Activated CD8-positive, alpha-beta memory T cell treated with anti-CD3 and anti-CD28 coated beads for 36 hours (primary cell): ENCODE measurements at regions not wholly inside any gene's neighbourhood (a gene's known extent, or its start where the extent isn't known, plus 50 kb on each side); places are given as distances from the start of the nearest gene placed in this dataset.
"Not testable (repeated sequence)": the region's sequence is repeated elsewhere in the genome, so short reads cannot be mapped to it uniquely, and the experiment has no call there.

Experiments
- CTCF ChIA-PET: fragments of 350-600 bp; sonication (Branson Sonifier 250); formaldehyde crosslinking; loops from one replicate; lab custom pipeline; 2021; ENCODE audit warnings: antibody characterized with exemption; lab: Charles Lee
- POLR2A ChIA-PET: fragments of 350-600 bp; sonication (Branson Sonifier 250); formaldehyde crosslinking; loops from one replicate; lab custom pipeline; 2021; ENCODE audit warnings: antibody characterized with exemption; lab: Charles Lee

- POLR2A ChIA-PET = no interaction called here
- CTCF ChIA-PET = no interaction called here
These were observed 880.3 kb upstream of the GBE1 start for GRCh38 chr3:82641701-82642100.

- ChIA-PET CTCF (no interaction called here), POLR2A (no interaction called here)
These were observed 878.8 kb upstream of the GBE1 start for GRCh38 chr3:82640254-82640653.

- POLR2A ChIA-PET = no interaction called here
- CTCF ChIA-PET = no interaction called here
These were observed 876.1 kb upstream of the GBE1 start for GRCh38 chr3:82637574-82637973.

- ChIA-PET CTCF (no interaction called here), POLR2A (no interaction called here)
These were observed 874.7 kb upstream of the GBE1 start for GRCh38 chr3:82636177-82636576.

GRCh38 chr3:82633319-82633718 is 871.9 kb upstream of the GBE1 start:
- POLR2A ChIA-PET = no interaction called here
- CTCF ChIA-PET = no interaction called here

- POLR2A ChIA-PET = no interaction called here
These were observed 868.5 kb upstream of the GBE1 start for GRCh38 chr3:82629937-82630336.

GRCh38 chr3:82628385-82629014 is 867.1 kb upstream of the GBE1 start:
- POLR2A ChIA-PET = no interaction called here
- CTCF ChIA-PET = no interaction called here

More at GRCh38 chr3:82629937-82630336, 868.5 kb upstream of the GBE1 start:
- CTCF ChIA-PET = no interaction called here

GRCh38 chr3:82627733-82628132 is 866.3 kb upstream of the GBE1 start:
- CTCF ChIA-PET = no interaction called here

GRCh38 chr3:82620744-82621143 is 859.3 kb upstream of the GBE1 start:
- POLR2A ChIA-PET, CTCF ChIA-PET: not testable (repeated sequence)

More at GRCh38 chr3:82627733-82628132, 866.3 kb upstream of the GBE1 start:
- POLR2A ChIA-PET = no interaction called here

- ChIA-PET POLR2A (no interaction called here), CTCF (no interaction called here)
These were observed 857.1 kb upstream of the GBE1 start for GRCh38 chr3:82618594-82618993.

- ChIA-PET CTCF (no interaction called here), POLR2A (no interaction called here)
These were observed 848.8 kb upstream of the GBE1 start for GRCh38 chr3:82610236-82610635.

GRCh38 chr3:82607391-82607790 is 845.9 kb upstream of the GBE1 start:
- ChIA-PET POLR2A (no interaction called here), CTCF (no interaction called here)

GRCh38 chr3:82596805-82597204 is 835.4 kb upstream of the GBE1 start:
- ChIA-PET POLR2A (no interaction called here), CTCF (no interaction called here)

GRCh38 chr3:82595530-82595929 is 834.1 kb upstream of the GBE1 start:
- ChIA-PET CTCF (no interaction called here), POLR2A (no interaction called here)

- ChIA-PET CTCF (no interaction called here), POLR2A (no interaction called here)
These were observed 825.7 kb upstream of the GBE1 start for GRCh38 chr3:82587174-82587573.

- ChIA-PET CTCF (no interaction called here), POLR2A (no interaction called here)
These were observed 825.0 kb upstream of the GBE1 start for GRCh38 chr3:82586414-82586813.

GRCh38 chr3:82586002-82586401 is 824.6 kb upstream of the GBE1 start:
- POLR2A ChIA-PET, CTCF ChIA-PET: not testable (repeated sequence)

- POLR2A ChIA-PET, CTCF ChIA-PET: not testable (repeated sequence)
These were observed 824.1 kb upstream of the GBE1 start for GRCh38 chr3:82585591-82585990.

GRCh38 chr3:82584861-82585260 is 823.4 kb upstream of the GBE1 start:
- POLR2A ChIA-PET, CTCF ChIA-PET: not testable (repeated sequence)

GRCh38 chr3:82584415-82584814 is 823.0 kb upstream of the GBE1 start:
- POLR2A ChIA-PET, CTCF ChIA-PET: not testable (repeated sequence)

- ChIA-PET POLR2A (no interaction called here), CTCF (no interaction called here)
These were observed 819.9 kb upstream of the GBE1 start for GRCh38 chr3:82581350-82581749.

GRCh38 chr3:82572721-82573120 is 811.3 kb upstream of the GBE1 start:
- CTCF ChIA-PET = no interaction called here
- POLR2A ChIA-PET = no interaction called here
